Stomach (tissue), 4 donors: ENCODE measurements at regions not wholly inside any gene's neighbourhood (a gene's known extent, or its start where the extent isn't known, plus 50 kb on each side); places are given as distances from the start of the nearest gene placed in this dataset.

Experiments used
- POLR2A ChIP-seq, 4 donors: fragments of 450-650 bp; IDR thresholded peaks; one replicate each; pipeline ENCODE4 v1.6.1; 2016; ENCODE audit warnings: antibody characterized with exemption in 4 of 4, control low read depth in 2 of 4, mild to moderate bottlenecking in 1 of 4, moderate library complexity in 1 of 4
- TF ChIP-seq, protein P1 (sequence below), 7 experiments: fragments of 450-650 bp in 4 of 7; fragments of 200-600 bp in 3 of 7; sonication (generic) in 3 of 7; IDR thresholded peaks; one replicate each; pipeline ENCODE4 v1.5.1; 2016 to 2019; ENCODE audit warnings: antibody characterized with exemption in 7 of 7, control low read depth in 2 of 7, mild to moderate bottlenecking in 1 of 7

DNA sequence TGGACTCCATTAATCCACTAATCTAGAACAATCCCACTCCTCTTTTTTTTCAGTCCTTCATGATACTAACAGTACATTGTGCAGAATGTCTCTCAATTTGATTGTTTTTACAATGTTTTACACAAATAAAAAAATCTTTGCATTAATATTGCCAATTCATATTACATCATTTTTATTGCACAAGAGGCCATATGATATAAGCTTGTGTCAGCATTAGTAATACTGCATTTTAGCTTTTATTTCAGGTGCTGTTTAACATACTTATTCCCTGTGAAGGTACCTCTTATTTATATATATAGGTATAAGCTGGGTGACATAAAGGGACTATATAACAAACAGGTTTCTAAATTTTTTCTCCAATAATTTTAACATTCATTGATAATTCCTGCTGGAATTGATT is 737.4 kb downstream of the DNAH5 start:
- TF ChIP-seq, protein P1, sequence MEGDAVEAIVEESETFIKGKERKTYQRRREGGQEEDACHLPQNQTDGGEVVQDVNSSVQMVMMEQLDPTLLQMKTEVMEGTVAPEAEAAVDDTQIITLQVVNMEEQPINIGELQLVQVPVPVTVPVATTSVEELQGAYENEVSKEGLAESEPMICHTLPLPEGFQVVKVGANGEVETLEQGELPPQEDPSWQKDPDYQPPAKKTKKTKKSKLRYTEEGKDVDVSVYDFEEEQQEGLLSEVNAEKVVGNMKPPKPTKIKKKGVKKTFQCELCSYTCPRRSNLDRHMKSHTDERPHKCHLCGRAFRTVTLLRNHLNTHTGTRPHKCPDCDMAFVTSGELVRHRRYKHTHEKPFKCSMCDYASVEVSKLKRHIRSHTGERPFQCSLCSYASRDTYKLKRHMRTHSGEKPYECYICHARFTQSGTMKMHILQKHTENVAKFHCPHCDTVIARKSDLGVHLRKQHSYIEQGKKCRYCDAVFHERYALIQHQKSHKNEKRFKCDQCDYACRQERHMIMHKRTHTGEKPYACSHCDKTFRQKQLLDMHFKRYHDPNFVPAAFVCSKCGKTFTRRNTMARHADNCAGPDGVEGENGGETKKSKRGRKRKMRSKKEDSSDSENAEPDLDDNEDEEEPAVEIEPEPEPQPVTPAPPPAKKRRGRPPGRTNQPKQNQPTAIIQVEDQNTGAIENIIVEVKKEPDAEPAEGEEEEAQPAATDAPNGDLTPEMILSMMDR (IDR thresholded peaks at IDR 0.05): no peak
- TF ChIP-seq POLR2A (IDR thresholded peaks at IDR 0.05): no peak
